ENCODE measurements at regions not wholly inside any gene's neighbourhood (a gene's known extent, or its start where the extent isn't known, plus 50 kb on each side); places are given as distances from the start of the nearest gene placed in this dataset.
A peak's percentile ranks its signal among the peaks of the same experiment; 100 is the strongest.
"Not testable (repeated sequence)": the region's sequence is repeated elsewhere in the genome, so short reads cannot be mapped to it uniquely, and the experiment has no call there.

GRCh38 chr3:69688400-69688799 lies 50.9 kb upstream of the MITF start:
- DNase-seq: no peak

DNA sequence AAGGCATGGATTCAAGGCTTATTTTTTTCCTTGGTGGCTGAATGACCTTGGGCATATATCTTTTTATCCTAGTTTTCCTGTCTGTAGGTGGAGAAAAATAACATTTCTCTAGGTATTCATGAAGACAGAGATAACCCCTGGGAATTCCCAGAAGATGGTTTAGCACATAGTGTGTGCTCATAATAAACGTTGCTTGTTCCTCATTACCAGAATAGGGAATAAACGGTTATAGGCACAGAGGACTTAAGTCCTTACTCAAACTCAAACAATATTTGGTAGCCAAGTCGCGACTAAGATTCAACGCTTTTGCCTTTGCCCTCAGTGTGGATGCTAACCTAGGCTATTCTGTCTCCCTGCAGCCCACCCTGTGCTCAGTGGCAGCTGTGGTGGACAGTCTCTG lies 51.6 kb upstream of the MITF start:
- DNase-seq: no peak

DNA sequence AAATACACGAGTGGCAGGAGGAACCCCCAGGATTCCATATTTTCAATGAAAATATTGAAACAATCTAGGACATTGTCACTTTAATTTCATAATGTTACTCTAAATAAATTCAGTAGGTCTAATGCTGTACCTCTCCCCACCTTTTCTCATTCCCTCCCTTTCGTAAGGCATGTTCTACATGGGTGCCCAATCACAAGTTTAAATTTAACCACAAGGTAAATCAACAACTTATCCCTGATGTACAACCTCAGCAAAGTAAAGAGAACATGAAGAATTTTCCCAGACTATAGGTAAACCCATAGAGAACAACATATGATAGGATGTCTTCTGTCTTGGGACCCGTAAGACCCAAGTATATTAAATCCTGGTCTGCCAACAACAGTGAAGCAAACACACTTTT lies 53.2 kb upstream of the MITF start:
- DNase-seq: no peak

GRCh38 chr3:69684309-69684961 lies 54.8 kb upstream of the MITF start:
- DNase-seq: no peak

- DNase-seq: peak; percentile 23
These were observed 56.0 kb upstream of the MITF start for GRCh38 chr3:69683082-69683806.

- not testable (repeated sequence) for DNase-seq
These were observed 61.8 kb upstream of the MITF start for GRCh38 chr3:69677456-69677855.

DNA sequence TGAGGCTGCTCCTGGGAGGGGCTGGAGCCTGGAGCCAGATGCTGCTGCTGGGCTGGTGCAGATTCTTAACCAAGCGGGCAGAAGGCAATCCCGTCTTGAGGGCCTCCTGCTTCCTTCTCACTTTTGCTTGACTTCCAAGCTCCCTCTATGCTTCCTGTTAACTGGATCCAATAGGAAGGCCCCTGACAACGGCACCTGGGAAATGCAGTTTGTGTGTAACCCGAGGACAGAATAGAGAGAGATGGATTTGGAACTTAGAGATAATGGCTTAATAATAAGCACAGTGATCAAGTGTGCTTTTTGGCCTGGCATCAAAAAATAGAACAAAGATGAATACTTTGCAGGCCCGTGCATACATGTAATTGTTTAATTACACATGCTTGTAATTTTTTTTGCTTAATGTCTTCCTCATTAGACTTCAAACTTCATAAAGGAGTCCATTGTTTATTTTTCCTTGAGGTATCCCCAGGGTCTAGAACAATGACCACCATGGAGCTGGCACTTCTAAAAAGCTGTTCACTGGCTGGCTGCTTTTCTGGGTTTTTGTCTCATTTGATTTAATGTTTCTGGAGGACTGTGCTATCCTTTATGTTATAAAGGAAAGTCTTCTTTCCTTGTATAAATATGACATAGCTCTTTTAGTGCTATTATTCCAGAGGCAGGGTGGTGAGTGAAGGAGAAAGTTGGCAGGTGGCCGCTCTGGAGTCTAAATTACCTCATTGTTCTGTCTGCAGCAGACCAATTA lies 63.3 kb upstream of the MITF start:
- DNase-seq: peak; percentile 3

DNA sequence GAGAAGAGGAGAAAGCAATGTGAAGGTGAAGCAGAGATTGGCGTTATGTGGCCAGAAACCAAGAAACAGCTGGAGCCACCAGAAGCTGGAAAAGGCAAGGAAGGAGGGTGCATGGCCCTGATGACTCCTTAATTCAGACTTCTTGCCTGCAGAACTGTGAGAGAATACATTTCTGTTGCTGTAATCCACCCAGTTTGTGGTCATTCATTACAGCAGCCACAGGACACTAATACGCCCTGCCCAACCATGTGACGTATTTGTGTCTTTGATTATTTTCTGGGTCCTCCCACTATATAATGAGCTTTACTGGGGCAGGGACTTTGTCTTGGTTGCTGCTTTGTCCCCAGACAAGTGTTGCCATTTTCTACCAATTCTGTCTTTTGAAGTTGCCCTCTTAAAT lies 64.5 kb upstream of the MITF start:
- DNase-seq: no peak

GRCh38 chr3:69671082-69671952 lies 67.9 kb upstream of the MITF start:
- DNase-seq: peak; percentile 2

DNA sequence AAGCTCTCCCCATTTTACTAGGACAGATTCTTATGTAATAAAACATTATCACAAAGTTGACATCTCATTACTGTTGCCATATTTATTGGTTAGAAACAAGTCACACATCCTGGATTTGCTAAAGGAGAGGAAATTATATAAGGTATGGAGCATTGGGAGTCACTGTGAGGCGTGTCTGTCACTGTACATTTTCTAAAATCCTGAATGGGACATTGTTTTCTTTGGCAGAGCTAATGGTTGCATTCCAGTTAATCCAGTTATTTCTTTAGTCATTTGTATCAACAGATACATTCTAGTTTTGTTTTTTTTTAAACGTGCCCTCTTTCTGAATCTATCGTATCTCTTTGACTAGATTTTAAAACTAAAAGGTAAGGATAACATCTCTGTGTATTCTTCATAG lies 70.2 kb upstream of the MITF start:
- DNase-seq: no peak

- DNase-seq: peak; percentile 55
These were observed 74.1 kb upstream of the MITF start for GRCh38 chr3:69665026-69665737.

- no peak for DNase-seq
These were observed 78.6 kb upstream of the MITF start for GRCh38 chr3:69660631-69661030.

DNA sequence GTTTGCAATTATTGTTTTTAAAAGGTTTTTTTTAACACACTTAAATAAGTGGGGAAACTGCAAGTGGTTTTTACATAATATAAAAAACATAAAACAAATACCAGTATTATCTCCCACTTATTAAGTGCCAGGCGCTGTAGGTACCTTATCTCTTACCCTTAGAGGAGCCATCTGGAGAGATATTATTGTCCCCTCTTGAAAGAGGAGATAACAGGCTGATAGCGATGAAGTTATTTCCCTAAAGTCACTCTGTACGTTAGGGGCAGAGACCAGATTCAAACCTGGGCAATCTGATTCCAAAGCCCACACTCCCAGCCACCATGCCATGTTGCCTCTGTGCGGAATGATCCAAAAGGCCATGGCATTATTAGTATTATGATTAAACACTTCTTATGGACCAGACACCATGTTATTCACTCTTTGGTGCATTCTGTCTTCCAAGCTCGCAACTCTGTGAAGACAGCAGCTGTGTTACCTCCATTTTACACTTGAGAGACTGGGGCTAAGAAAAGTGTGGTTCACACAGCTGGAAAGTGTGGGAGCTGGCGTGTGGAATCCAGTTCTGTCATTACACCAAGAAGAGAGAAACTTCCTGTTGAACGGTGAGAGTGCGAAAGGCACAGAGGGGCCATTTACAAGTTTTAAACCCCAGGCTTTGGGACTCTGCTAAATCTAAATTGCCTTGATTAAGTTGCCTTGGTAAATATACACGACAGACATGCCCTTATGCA lies 79.9 kb upstream of the MITF start:
- no peak for DNase-seq

GRCh38 chr3:69658514-69659140 lies 80.6 kb upstream of the MITF start:
- DNase-seq: no peak

DNA sequence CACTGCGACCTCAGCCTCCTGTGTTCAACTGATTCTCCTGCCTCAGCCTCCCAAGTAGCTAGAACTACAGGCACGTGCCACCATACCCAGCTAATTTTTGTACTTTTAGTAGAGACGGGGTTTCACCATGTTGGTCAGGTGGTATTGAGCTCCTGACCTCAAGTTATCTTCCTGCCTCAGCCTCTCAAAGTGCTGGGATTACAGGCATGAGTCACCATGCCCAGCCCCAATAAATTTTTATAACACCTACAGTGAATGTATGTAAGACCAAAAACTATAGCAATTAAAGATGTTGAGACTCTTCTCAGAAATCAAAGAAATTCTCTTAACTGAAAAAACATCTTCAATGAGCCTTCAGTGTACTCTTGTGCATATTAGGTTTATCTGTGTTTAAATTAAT lies 82.2 kb upstream of the MITF start:
- not testable (repeated sequence) for DNase-seq

- no peak for DNase-seq
These were observed 87.5 kb upstream of the MITF start for GRCh38 chr3:69651765-69652164.

GRCh38 chr3:69650066-69650419 lies 89.2 kb upstream of the MITF start:
- DNase-seq: no peak

DNA sequence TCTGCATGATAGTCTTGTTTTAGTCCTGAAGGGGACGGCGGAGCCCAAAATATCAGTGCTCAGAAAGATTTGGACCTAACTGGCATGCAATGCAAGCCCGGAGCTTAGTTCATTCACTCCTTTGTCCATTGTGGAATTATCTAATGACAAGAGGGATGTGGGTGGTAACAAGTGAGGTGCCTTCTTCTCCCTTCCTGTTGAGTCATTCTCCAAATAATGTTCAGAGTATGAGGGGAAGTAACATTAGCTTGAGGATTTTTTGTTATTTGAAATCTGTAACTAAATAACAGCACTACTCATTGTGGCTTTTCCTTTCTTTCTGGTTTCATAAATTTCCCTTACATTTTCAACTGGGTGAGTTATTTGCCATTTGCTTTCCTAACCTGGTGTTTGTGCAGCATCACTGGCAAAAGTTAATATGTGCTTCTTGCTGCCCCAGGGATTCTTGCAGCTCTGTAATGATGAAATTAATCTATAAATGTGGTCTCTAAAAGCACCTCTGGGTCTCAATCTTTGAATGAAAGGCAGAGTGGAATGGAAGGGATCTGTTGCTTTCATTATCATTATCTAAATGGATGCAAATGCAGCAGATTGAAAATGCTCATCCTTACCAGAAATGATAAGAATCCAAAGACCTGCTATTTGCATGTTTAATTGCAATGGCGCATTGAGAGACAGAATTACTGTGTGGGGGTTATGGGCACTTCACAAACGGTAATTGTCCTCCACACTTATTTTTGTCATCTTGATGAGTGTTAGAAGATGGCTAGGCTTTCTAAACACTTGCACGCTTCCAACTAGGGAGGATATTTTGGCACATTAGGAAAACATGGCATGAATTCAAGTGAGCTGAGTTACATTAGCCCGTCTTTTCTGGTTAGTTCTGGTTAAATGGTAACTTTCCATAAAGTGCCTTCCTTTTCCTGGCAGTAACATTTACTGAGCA lies 89.9 kb upstream of the MITF start:
- no peak for DNase-seq

DNA sequence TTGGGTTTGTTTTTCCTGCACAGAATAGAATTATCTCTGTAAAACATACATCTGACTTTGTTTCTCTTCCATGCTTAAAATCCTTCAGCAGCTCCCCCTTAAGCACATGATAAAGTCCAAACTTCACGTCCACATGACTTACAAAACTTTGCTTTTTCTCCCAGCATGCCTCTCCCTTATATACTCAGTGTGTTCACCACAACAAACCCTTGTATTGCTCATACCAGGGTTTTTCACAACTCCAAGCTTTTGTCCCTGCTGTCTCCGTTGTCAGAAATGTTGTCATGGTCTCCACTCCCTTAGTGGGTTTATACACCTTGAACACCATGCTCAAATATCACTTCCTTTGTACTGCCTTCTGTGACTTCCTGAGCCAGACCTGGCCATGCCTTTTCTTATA lies 91.1 kb upstream of the MITF start:
- DNase-seq: no peak

- no peak for DNase-seq
These were observed 91.7 kb upstream of the MITF start for GRCh38 chr3:69647511-69648110.

Data from NCI-H774 (cell line).